PC-3 (cell line): ENCODE measurements at regions not wholly inside any gene's neighbourhood (a gene's known extent, or its start where the extent isn't known, plus 50 kb on each side); places are given as distances from the start of the nearest gene placed in this dataset.

Source experiments
- EZH2 ChIP-seq: fragments of 300-600 bp; sonication (generic); IDR thresholded peaks from one replicate; pipeline ENCODE4 v1.6.1; 2017; ENCODE audit warnings: antibody characterized with exemption, mild to moderate bottlenecking, low read length; ENCODE audit not compliant: unreplicated experiment
- TF ChIP-seq, protein P1 (sequence below): fragments of 300-600 bp; sonication (generic); conservative IDR thresholded peaks from 2 replicates; pipeline ENCODE4 v1.5.1; 2017; ENCODE audit warnings: antibody characterized with exemption, low read depth, mild to moderate bottlenecking, low read length

DNA sequence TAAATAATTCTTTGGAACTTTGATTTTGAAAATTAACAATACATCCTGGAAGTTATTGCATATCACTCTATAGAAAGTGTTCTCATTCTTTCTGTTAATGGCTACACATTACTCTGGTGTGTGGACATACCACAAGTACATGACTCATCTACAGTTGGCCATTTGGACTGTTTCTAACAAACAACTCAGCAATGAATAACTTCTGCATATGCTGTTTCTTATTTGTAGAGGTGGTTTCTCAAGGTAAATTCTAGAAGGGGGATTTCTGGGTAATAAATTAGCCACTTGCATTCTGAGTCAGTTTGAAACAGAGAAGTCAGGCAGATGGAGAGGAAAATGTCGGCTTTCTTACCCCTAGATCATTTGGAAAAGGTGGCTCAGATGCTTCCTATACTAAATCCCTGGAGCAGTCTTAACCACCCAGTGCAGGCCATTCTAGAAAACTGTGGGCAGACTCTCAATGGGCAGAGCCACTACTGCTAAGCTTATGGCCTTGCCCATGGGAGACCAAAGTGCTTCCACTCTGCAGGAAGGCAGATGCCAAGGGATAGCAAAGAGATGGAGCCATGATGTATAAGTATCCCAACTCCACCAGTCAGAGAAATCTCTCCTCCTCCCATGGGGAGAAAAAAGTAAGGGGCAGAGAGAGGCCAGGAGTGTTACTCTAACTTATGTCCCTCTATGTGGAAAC lies 194.0 kb upstream of the PLPP4 start:
- TF ChIP-seq, protein P1, sequence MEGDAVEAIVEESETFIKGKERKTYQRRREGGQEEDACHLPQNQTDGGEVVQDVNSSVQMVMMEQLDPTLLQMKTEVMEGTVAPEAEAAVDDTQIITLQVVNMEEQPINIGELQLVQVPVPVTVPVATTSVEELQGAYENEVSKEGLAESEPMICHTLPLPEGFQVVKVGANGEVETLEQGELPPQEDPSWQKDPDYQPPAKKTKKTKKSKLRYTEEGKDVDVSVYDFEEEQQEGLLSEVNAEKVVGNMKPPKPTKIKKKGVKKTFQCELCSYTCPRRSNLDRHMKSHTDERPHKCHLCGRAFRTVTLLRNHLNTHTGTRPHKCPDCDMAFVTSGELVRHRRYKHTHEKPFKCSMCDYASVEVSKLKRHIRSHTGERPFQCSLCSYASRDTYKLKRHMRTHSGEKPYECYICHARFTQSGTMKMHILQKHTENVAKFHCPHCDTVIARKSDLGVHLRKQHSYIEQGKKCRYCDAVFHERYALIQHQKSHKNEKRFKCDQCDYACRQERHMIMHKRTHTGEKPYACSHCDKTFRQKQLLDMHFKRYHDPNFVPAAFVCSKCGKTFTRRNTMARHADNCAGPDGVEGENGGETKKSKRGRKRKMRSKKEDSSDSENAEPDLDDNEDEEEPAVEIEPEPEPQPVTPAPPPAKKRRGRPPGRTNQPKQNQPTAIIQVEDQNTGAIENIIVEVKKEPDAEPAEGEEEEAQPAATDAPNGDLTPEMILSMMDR: no peak
- no peak for TF ChIP-seq EZH2
